Sigmoid colon (tissue), 6 donors: ENCODE measurements at regions not wholly inside any gene's neighbourhood (a gene's known extent, or its start where the extent isn't known, plus 50 kb on each side); places are given as distances from the start of the nearest gene placed in this dataset.

Experiments used
- DNase-seq: peaks from one replicate; pipeline ENCODE4 v3.0.0-alpha.2; 2019
- H3K27ac ChIP-seq, 4 donors: fragments of 200-600 bp; sonication (generic); one replicate each; pipeline ENCODE4 v1.5.1; 2016 to 2019; ENCODE audit warnings: mild to moderate bottlenecking in 1 of 4
- H3K27me3 ChIP-seq, 3 donors: fragments of 200-600 bp; sonication (generic); one replicate each; pipeline ENCODE4 v1.5.1; 2019; ENCODE audit warnings: mild to moderate bottlenecking in 1 of 3
- H3K36me3 ChIP-seq, 4 donors: fragments of 200-600 bp; sonication (generic); one replicate each; pipeline ENCODE4 v1.5.1; 2016 to 2019
- H3K4me1 ChIP-seq, 4 donors: fragments of 200-600 bp; sonication (generic); one replicate each; pipeline ENCODE4 v1.5.1; 2017 to 2019
- H3K4me3 ChIP-seq, 4 donors: fragments of 200-600 bp; sonication (generic); one replicate each; pipeline ENCODE4 v1.5.1; 2017 to 2019; ENCODE audit warnings: mild to moderate bottlenecking in 2 of 4, moderate library complexity in 1 of 4
- H3K9me3 ChIP-seq, 4 donors: fragments of 200-600 bp in 3 of 4; sonication (generic) in 3 of 4; one replicate each; pipeline versions ENCODE4 v1.5.1 to v1.6.1; 2013 to 2019
- EP300 ChIP-seq, 4 donors: sonication (generic); formaldehyde crosslinking; IDR thresholded peaks; one replicate each; pipeline ENCODE4 v1.6.1; 2017; ENCODE audit warnings: antibody characterized with exemption in 4 of 4
- POLR2A ChIP-seq, 2 donors: fragments of 450-650 bp; IDR thresholded peaks; one replicate each; pipeline ENCODE4 v1.6.1; 2016; ENCODE audit warnings: antibody characterized with exemption in 2 of 2, mild to moderate bottlenecking in 2 of 2, moderate library complexity in 2 of 2
- POLR2AphosphoS5 ChIP-seq, 4 donors: sonication (generic); formaldehyde crosslinking; IDR thresholded peaks; one replicate each; pipeline ENCODE4 v1.6.1; 2017; ENCODE audit warnings: antibody characterized with exemption in 4 of 4
- WGBS, 2 donors: extraction: QIAGEN DNeasy Blood & Tissue Kit; methylation state at CpG; one replicate each; pipeline ENCODE4 v1.1.7; 2013; 5-methylcytosine and 5-hydroxymethylcytosine counted together
- intact Hi-C: fragments of 100-400 bp; cut with DNase I; formaldehyde crosslinking; loops from one replicate; pipeline ENCODE4 v1.15.1; 2023
- TF ChIP-seq, protein P1 (sequence below), 4 experiments: fragments of 450-650 bp in 3 of 4; fragments of 200-600 bp in 1 of 4; IDR thresholded peaks; one replicate each; pipeline ENCODE4 v1.5.1; 2016 to 2019; ENCODE audit warnings: antibody characterized with exemption in 4 of 4, mild to moderate bottlenecking in 3 of 4, moderate library complexity in 2 of 4
- donor health status: healthy with polysubstance abuse.
- donor health status: healthy.

DNA sequence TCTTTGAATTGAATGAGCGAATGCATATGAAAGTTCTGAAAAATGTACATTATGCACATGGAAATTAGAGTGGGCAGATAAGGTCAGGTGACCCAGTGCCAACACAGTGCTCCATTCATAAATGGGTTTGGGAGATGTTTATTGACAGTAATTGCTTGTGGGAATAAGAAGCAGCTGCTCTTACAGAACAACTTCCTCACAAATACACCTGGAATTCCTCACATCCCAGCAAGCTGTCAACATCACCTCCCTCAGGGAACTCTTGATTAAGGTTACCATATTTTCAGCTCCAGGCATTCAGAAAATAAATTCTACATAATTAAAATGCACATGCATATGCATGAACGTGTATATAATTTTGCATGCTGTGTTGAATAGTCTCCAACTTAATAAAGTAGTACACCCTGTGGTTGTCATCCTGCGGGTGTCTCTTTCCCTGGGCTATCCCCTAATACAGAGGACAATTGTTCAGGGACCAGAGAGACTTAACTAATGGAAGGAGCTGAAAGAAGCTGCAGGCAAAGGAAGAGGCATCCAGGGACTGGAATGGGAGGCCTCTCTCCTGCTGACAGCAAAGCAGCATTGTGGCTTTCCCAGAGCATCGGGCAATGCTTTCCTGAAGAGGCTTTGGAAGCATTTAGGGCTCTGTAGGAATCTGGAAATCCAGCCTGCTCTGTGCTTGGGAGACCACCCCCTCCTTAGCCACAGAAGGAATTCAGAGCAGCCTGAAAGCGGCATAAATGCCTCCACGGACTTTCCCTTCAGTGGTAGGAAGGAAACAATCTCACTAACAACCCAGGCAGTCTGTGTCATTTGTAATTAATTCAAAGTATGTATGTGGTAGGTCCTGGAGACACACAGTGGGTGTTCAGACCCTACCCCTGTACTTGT lies 55.2 kb upstream of the GNG12 start:
- TF ChIP-seq POLR2A (IDR thresholded peaks at IDR 0.05) (no peak), EP300 (IDR thresholded peaks at IDR 0.05) (no peak)
- Histone ChIP-seq H3K36me3 (no peaks in the 10 kb centered on the region), H3K27ac (no peak overlapping the region), H3K9me3 (no peaks in the 10 kb centered on the region), H3K4me3 (no peak overlapping the region), H3K4me1 (peaks cover 0 to 35% (median 9%) of the 10 kb centered on the region in 4 donors), H3K27me3 (no peaks in the 10 kb centered on the region)
- no peak for DNase-seq
- intact Hi-C loops = no loop called here
- 68 to 83% methylated on average over 6 of the region's 6 CpGs for WGBS, 2 donors

DNA sequence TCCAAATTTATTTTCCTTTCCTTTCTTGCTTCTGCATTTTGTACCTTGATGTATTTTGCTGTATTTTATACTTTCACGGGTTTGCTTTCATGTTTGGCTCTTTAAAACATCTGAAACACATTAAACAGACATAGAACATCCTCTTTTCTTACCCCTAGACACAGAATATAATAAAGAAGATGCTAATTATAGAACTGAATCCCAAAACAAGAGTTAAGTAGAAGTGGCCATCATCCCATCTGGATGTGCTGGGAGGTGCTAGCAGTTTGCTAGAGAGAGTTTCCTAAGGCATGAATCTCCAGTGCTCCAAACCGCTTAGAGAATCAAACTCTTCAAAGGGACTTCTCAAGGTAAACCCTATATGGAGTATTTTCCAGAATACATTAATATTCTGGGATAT lies 53.9 kb upstream of the GNG12 start:
- Histone ChIP-seq H3K9me3 (no peaks in the 10 kb centered on the region), H3K4me1 (peaks cover 0 to 24% (median 9%) of the 10 kb centered on the region in 4 donors), H3K36me3 (no peaks in the 10 kb centered on the region), H3K27ac (no peak overlapping the region), H3K4me3 (no peak overlapping the region), H3K27me3 (no peaks in the 10 kb centered on the region)
- WGBS, 2 donors = 79 to 86% methylated on average over 2 of the region's 2 CpGs
- DNase-seq = no peak
- TF ChIP-seq EP300 (IDR thresholded peaks at IDR 0.05) = no peak
- intact Hi-C loops = no loop called here

DNA sequence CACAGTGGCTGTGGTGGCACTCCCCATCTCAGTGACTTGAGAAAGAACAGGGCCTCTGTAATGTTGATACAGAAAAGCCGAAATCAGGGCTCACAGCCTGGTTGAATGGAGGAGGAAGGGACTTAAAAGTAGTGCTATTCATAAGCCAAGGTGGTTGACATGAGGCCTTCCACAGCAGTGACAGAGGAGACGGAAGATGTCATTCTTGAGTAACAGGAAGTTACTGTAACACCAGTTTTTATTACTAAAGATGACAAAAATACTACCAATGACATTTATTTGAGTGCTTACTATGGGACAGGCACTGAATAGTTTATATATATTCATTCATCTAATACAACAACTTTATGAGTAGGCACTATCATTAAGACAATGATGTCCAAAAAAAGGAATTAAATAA lies 52.8 kb upstream of the GNG12 start:
- Histone ChIP-seq H3K27ac (no peak overlapping the region), H3K27me3 (no peaks in the 10 kb centered on the region), H3K4me3 (no peak overlapping the region), H3K36me3 (no peaks in the 10 kb centered on the region), H3K9me3 (no peaks in the 10 kb centered on the region), H3K4me1 (peaks cover 0 to 21% (median 9%) of the 10 kb centered on the region in 4 donors)
- TF ChIP-seq EP300 (IDR thresholded peaks at IDR 0.05) (no peak), POLR2A (IDR thresholded peaks at IDR 0.05) (no peak), POLR2AphosphoS5 (IDR thresholded peaks at IDR 0.05) (no peak)
- TF ChIP-seq, protein P1, sequence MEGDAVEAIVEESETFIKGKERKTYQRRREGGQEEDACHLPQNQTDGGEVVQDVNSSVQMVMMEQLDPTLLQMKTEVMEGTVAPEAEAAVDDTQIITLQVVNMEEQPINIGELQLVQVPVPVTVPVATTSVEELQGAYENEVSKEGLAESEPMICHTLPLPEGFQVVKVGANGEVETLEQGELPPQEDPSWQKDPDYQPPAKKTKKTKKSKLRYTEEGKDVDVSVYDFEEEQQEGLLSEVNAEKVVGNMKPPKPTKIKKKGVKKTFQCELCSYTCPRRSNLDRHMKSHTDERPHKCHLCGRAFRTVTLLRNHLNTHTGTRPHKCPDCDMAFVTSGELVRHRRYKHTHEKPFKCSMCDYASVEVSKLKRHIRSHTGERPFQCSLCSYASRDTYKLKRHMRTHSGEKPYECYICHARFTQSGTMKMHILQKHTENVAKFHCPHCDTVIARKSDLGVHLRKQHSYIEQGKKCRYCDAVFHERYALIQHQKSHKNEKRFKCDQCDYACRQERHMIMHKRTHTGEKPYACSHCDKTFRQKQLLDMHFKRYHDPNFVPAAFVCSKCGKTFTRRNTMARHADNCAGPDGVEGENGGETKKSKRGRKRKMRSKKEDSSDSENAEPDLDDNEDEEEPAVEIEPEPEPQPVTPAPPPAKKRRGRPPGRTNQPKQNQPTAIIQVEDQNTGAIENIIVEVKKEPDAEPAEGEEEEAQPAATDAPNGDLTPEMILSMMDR (IDR thresholded peaks at IDR 0.05) = no peak
- 90 to 94% methylated on average over 2 of the region's 2 CpGs for WGBS, 2 donors
- DNase-seq = no peak
- intact Hi-C loops = no loop called here

DNA sequence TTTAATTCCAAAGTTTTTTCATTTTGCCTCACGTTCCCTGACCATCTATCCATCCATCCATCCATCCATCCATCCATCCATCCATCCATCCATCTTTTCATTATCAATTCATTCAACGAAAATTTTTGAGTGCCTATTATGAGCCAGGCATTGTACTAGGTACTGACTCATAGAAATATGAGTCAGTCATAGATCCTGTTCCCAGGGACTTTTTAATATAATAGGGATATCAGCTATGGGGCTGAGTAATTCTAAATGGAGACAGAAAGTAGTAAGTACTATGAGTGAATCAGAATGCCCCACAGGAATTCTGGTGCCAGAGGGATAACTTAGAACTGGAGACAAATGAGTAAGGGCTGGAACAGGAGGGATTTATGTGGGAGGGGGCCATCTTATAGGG lies 49.8 kb upstream of the GNG12 start:
- no peak overlapping the region for H3K4me3 ChIP-seq
- no peaks in the 10 kb centered on the region for H3K36me3 ChIP-seq
- intact Hi-C loops = no loop called here
- peaks cover 0 to 7% (median 0%) of the 10 kb centered on the region in 4 donors for H3K4me1 ChIP-seq
- no peak for DNase-seq
- WGBS, 2 donors = 87% methylated on average over 2 of the region's 2 CpGs
- no peaks in the 10 kb centered on the region for H3K27me3 ChIP-seq
- no peak overlapping the region for H3K27ac ChIP-seq
- TF ChIP-seq POLR2AphosphoS5 (IDR thresholded peaks at IDR 0.05) = no peak
- no peak for TF ChIP-seq POLR2A (IDR thresholded peaks at IDR 0.05)
- TF ChIP-seq, protein P1 (IDR thresholded peaks at IDR 0.05) = no peak
- no peak for TF ChIP-seq EP300 (IDR thresholded peaks at IDR 0.05)
- H3K9me3 ChIP-seq = no peaks in the 10 kb centered on the region
